A549 (cell line): ENCODE measurements at regions not wholly inside any gene's neighbourhood (a gene's known extent, or its start where the extent isn't known, plus 50 kb on each side); places are given as distances from the start of the nearest gene placed in this dataset.

Experiments used
- CHD2 ChIP-seq: fragments of 150-350 bp; IDR thresholded peaks from 2 replicates; pipeline ENCODE4 v1.6.1; 2014; ENCODE audit warnings: low read length; ENCODE audit not compliant: partially characterized antibody
- ELK1 ChIP-seq: fragments of 150-350 bp; IDR thresholded peaks from 2 replicates; pipeline ENCODE4 v1.6.1; 2014; ENCODE audit warnings: low read depth, mild to moderate bottlenecking, low read length
- JUNB ChIP-seq: fragments of >200 bp; sonication (Bioruptor Twin); formaldehyde crosslinking; IDR thresholded peaks from 2 replicates; pipeline ENCODE4 v1.6.1; 2016
- MYC ChIP-seq: IDR thresholded peaks from 2 replicates; pipeline ENCODE4 v1.6.1; 2012; ENCODE audit warnings: mild to moderate bottlenecking, inconsistent platforms, low read length, improper control_type of control experiment, borderline replicate concordance
- POLR2A ChIP-seq: IDR thresholded peaks from 2 replicates; pipeline ENCODE4 v1.6.1; 2012; ENCODE audit warnings: mild to moderate bottlenecking, low read length
- POLR2AphosphoS2 ChIP-seq: conservative IDR thresholded peaks from 2 replicates; pipeline ENCODE4 v1.6.1; 2012; ENCODE audit warnings: low read length, improper control_type of control experiment, inconsistent platforms
- RAD21 ChIP-seq, 2 experiments: fragments of >200 bp in 1 of 2; sonication (Bioruptor Twin) in 1 of 2; formaldehyde crosslinking in 1 of 2; IDR thresholded peaks in 1 of 2; conservative IDR thresholded peaks in 1 of 2; 2 replicates in 1 of 2; 3 replicates in 1 of 2; pipeline ENCODE4 v1.6.1; 2012 to 2018; ENCODE audit warnings: inconsistent platforms in 1 of 2
- RFX5 ChIP-seq: fragments of 450-650 bp; IDR thresholded peaks from 2 replicates; pipeline ENCODE4 v1.7.1; 2014; ENCODE audit warnings: antibody characterized with exemption, mild to moderate bottlenecking, moderate library complexity
- ZNF302 ChIP-seq: fragments of 250-450 bp; sonication (Bioruptor Pico); IDR thresholded peaks from 2 replicates; pipeline ENCODE4 v1.9.0; 2021; ENCODE audit warnings: inconsistent platforms, mild to moderate bottlenecking, moderate library complexity
- TF ChIP-seq, protein P1 (sequence below): fragments of >200 bp; sonication (Bioruptor Twin); formaldehyde crosslinking; IDR thresholded peaks from 3 replicates; pipeline ENCODE4 v1.5.1; 2016

GRCh38 chr16:5603836-5604235 lies 506.2 kb upstream of the EEF2KMT start:
- TF ChIP-seq ELK1 = no peak
- TF ChIP-seq, protein P1, sequence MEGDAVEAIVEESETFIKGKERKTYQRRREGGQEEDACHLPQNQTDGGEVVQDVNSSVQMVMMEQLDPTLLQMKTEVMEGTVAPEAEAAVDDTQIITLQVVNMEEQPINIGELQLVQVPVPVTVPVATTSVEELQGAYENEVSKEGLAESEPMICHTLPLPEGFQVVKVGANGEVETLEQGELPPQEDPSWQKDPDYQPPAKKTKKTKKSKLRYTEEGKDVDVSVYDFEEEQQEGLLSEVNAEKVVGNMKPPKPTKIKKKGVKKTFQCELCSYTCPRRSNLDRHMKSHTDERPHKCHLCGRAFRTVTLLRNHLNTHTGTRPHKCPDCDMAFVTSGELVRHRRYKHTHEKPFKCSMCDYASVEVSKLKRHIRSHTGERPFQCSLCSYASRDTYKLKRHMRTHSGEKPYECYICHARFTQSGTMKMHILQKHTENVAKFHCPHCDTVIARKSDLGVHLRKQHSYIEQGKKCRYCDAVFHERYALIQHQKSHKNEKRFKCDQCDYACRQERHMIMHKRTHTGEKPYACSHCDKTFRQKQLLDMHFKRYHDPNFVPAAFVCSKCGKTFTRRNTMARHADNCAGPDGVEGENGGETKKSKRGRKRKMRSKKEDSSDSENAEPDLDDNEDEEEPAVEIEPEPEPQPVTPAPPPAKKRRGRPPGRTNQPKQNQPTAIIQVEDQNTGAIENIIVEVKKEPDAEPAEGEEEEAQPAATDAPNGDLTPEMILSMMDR = no peak
- no peak for TF ChIP-seq POLR2AphosphoS2
- TF ChIP-seq POLR2A = no peak
- no peak for TF ChIP-seq JUNB
- TF ChIP-seq CHD2 = no peak
- no peak for TF ChIP-seq RAD21 (conservative IDR thresholded peaks at IDR 0.05 in 1 of 2, IDR thresholded peaks at IDR 0.05 in 1 of 2)
- no peak for TF ChIP-seq MYC
- TF ChIP-seq ZNF302 (CRISPR knock-in tag) = no peak
- TF ChIP-seq RFX5 = no peak
